ENCODE measurements at regions not wholly inside any gene's neighbourhood (a gene's known extent, or its start where the extent isn't known, plus 50 kb on each side); places are given as distances from the start of the nearest gene placed in this dataset.
"Not testable (repeated sequence)": the region's sequence is repeated elsewhere in the genome, so short reads cannot be mapped to it uniquely, and the experiment has no call there.

GRCh38 chr13:90882551-90882950 lies 464.9 kb upstream of the MIR17HG start:
- DNase-seq (ENCODE audit: low spot score): no peak

- DNase-seq (ENCODE audit: low spot score): no peak
These were observed 463.9 kb upstream of the MIR17HG start for GRCh38 chr13:90883592-90883991.

GRCh38 chr13:90884066-90884465 lies 463.4 kb upstream of the MIR17HG start:
- no peak for DNase-seq (ENCODE audit: low spot score)

- DNase-seq (ENCODE audit: low spot score): no peak
These were observed 457.3 kb upstream of the MIR17HG start for GRCh38 chr13:90889906-90890834.

- no peak for DNase-seq (ENCODE audit: low spot score)
These were observed 456.2 kb upstream of the MIR17HG start for GRCh38 chr13:90891329-90891728.

- not testable (repeated sequence) for DNase-seq (ENCODE audit: low spot score)
These were observed 454.3 kb upstream of the MIR17HG start for GRCh38 chr13:90893199-90893598.

GRCh38 chr13:90896002-90896401 lies 451.5 kb upstream of the MIR17HG start:
- DNase-seq (ENCODE audit: low spot score): no peak

GRCh38 chr13:90898811-90899210 lies 448.7 kb upstream of the MIR17HG start:
- no peak for DNase-seq (ENCODE audit: low spot score)

GRCh38 chr13:90899416-90899815 lies 448.1 kb upstream of the MIR17HG start:
- no peak for DNase-seq (ENCODE audit: low spot score)

GRCh38 chr13:90902255-90902654 lies 445.2 kb upstream of the MIR17HG start:
- no peak for DNase-seq (ENCODE audit: low spot score)

GRCh38 chr13:90906554-90906953 lies 440.9 kb upstream of the MIR17HG start:
- no peak for DNase-seq (ENCODE audit: low spot score)

- no peak for DNase-seq (ENCODE audit: low spot score)
These were observed 438.7 kb upstream of the MIR17HG start for GRCh38 chr13:90908792-90909191.

GRCh38 chr13:90910018-90910639 lies 437.4 kb upstream of the MIR17HG start:
- no peak for DNase-seq (ENCODE audit: low spot score)

GRCh38 chr13:90912247-90912646 lies 435.2 kb upstream of the MIR17HG start:
- no peak for DNase-seq (ENCODE audit: low spot score)

GRCh38 chr13:90918536-90918935 lies 429.0 kb upstream of the MIR17HG start:
- no peak for DNase-seq (ENCODE audit: low spot score)

- DNase-seq (ENCODE audit: low spot score): no peak
These were observed 428.3 kb upstream of the MIR17HG start for GRCh38 chr13:90919153-90919552.

GRCh38 chr13:90926459-90926858 lies 421.0 kb upstream of the MIR17HG start:
- no peak for DNase-seq (ENCODE audit: low spot score)

- no peak for DNase-seq (ENCODE audit: low spot score)
These were observed 419.4 kb upstream of the MIR17HG start for GRCh38 chr13:90928109-90928508.

- DNase-seq (ENCODE audit: low spot score): no peak
These were observed 414.2 kb upstream of the MIR17HG start for GRCh38 chr13:90933097-90933826.

GRCh38 chr13:90934741-90935140 lies 412.7 kb upstream of the MIR17HG start:
- DNase-seq (ENCODE audit: low spot score): no peak

GRCh38 chr13:90938848-90939247 lies 408.6 kb upstream of the MIR17HG start:
- no peak for DNase-seq (ENCODE audit: low spot score)

GRCh38 chr13:90943946-90944345 lies 403.5 kb upstream of the MIR17HG start:
- DNase-seq (ENCODE audit: low spot score): no peak

- DNase-seq (ENCODE audit: low spot score): not testable (repeated sequence)
These were observed 402.3 kb upstream of the MIR17HG start for GRCh38 chr13:90945146-90945545.

Data from CD4-positive, alpha-beta T cell treated with Interleukin-15 for 4 hours (primary cell).